IPS-18c (cell line): ENCODE measurements at regions not wholly inside any gene's neighbourhood (a gene's known extent, or its start where the extent isn't known, plus 50 kb on each side); places are given as distances from the start of the nearest gene placed in this dataset.
"Not testable (repeated sequence)": the region's sequence is repeated elsewhere in the genome, so short reads cannot be mapped to it uniquely, and the experiment has no call there.

Source experiments
- H3K4me3 ChIP-seq: 2 replicates; pipeline ENCODE4 v1.7.0; 2013; ENCODE audit warnings: low read depth, mild to moderate bottlenecking, low read length, moderate library complexity; ENCODE audit not compliant: insufficient read depth
- H3K9me3 ChIP-seq: one replicate; pipeline ENCODE4 v1.6.1; 2013; ENCODE audit warnings: mild to moderate bottlenecking, low read length, moderate library complexity; ENCODE audit not compliant: control insufficient read depth, insufficient read depth

GRCh38 chr5:164975986-164976385 lies 1470.6 kb downstream of the MAT2B start:
- Histone ChIP-seq H3K4me3 (no peak overlapping the region), H3K9me3 (no peaks in the 10 kb centered on the region)

GRCh38 chr5:164980480-164980879 lies 1475.1 kb downstream of the MAT2B start:
- no peaks in the 10 kb centered on the region for H3K9me3 ChIP-seq
- H3K4me3 ChIP-seq: no peak overlapping the region

GRCh38 chr5:164998142-164998541 lies 1492.7 kb downstream of the MAT2B start:
- Histone ChIP-seq H3K4me3 (no peak overlapping the region), H3K9me3 (no peaks in the 10 kb centered on the region)

- Histone ChIP-seq H3K4me3 (no peak overlapping the region), H3K9me3 (no peaks in the 10 kb centered on the region)
Observed at GRCh38 chr5:164998590-164998989, 1493.2 kb downstream of the MAT2B start.

- no peak overlapping the region for H3K4me3 ChIP-seq
- no peaks in the 10 kb centered on the region for H3K9me3 ChIP-seq
Observed at GRCh38 chr5:165000479-165001190, 1495.2 kb downstream of the MAT2B start.

- Histone ChIP-seq H3K9me3 (no peaks in the 10 kb centered on the region), H3K4me3 (no peak overlapping the region)
Observed at GRCh38 chr5:165003283-165003682, 1497.9 kb downstream of the MAT2B start.

- no peak overlapping the region for H3K4me3 ChIP-seq
- no peaks in the 10 kb centered on the region for H3K9me3 ChIP-seq
Observed at GRCh38 chr5:165004175-165004574, 1498.8 kb downstream of the MAT2B start.

GRCh38 chr5:165014439-165014838 lies 1509.0 kb downstream of the MAT2B start:
- H3K9me3 ChIP-seq: no peaks in the 10 kb centered on the region
- H3K4me3 ChIP-seq: no peak overlapping the region

GRCh38 chr5:165015126-165015525 lies 1509.7 kb downstream of the MAT2B start:
- H3K4me3 ChIP-seq: no peak overlapping the region
- H3K9me3 ChIP-seq: no peaks in the 10 kb centered on the region

GRCh38 chr5:165015547-165015946 lies 1510.1 kb downstream of the MAT2B start:
- no peaks in the 10 kb centered on the region for H3K9me3 ChIP-seq
- no peak overlapping the region for H3K4me3 ChIP-seq

- Histone ChIP-seq H3K9me3 (no peaks in the 10 kb centered on the region), H3K4me3 (no peak overlapping the region)
Observed at GRCh38 chr5:165026971-165027370, 1521.6 kb downstream of the MAT2B start.

GRCh38 chr5:165028356-165028755 lies 1522.9 kb downstream of the MAT2B start:
- Histone ChIP-seq H3K4me3 (no peak overlapping the region), H3K9me3 (no peaks in the 10 kb centered on the region)

GRCh38 chr5:165029099-165029870 lies 1523.9 kb downstream of the MAT2B start:
- no peak overlapping the region for H3K4me3 ChIP-seq
- H3K9me3 ChIP-seq: no peaks in the 10 kb centered on the region

GRCh38 chr5:165030971-165031370 lies 1525.6 kb downstream of the MAT2B start:
- H3K4me3 ChIP-seq: no peak overlapping the region
- no peaks in the 10 kb centered on the region for H3K9me3 ChIP-seq

GRCh38 chr5:165031371-165031770 lies 1526.0 kb downstream of the MAT2B start:
- H3K9me3 ChIP-seq: no peaks in the 10 kb centered on the region

GRCh38 chr5:165035520-165035919 lies 1530.1 kb downstream of the MAT2B start:
- Histone ChIP-seq H3K9me3 (no peaks in the 10 kb centered on the region), H3K4me3 (no peak overlapping the region)

More at GRCh38 chr5:165031371-165031770, 1526.0 kb downstream of the MAT2B start:
- H3K4me3 ChIP-seq: no peak overlapping the region

GRCh38 chr5:165039748-165040147 lies 1534.3 kb downstream of the MAT2B start:
- H3K9me3 ChIP-seq: peaks cover 2% of the 10 kb centered on the region

GRCh38 chr5:165045941-165046340 lies 1540.5 kb downstream of the MAT2B start:
- H3K9me3 ChIP-seq, H3K4me3 ChIP-seq: not testable (repeated sequence)

More at GRCh38 chr5:165039748-165040147, 1534.3 kb downstream of the MAT2B start:
- no peak overlapping the region for H3K4me3 ChIP-seq
